OCI-LY1 (cell line): ENCODE measurements at regions not wholly inside any gene's neighbourhood (a gene's known extent, or its start where the extent isn't known, plus 50 kb on each side); places are given as distances from the start of the nearest gene placed in this dataset.

Experiments
- EZH2 ChIP-seq: fragments of 200-600 bp; sonication (generic), shearing (Covaris generic); IDR thresholded peaks from 2 replicates; pipeline ENCODE4 v1.8.0; 2017; ENCODE audit warnings: borderline replicate concordance, mixed run types, mild to moderate bottlenecking, antibody characterized with exemption, low read length, moderate library complexity, mixed read lengths
- TF ChIP-seq, protein P1 (sequence below): fragments of 200-600 bp; sonication (generic), shearing (Covaris generic); IDR thresholded peaks from 2 replicates; pipeline ENCODE4 v1.5.1; 2017; ENCODE audit warnings: mild to moderate bottlenecking, antibody characterized with exemption, low read length, moderate library complexity, mixed read lengths

GRCh38 chr5:4716781-4717180, 423.3 kb upstream of the ADAMTS16 start:
- TF ChIP-seq, protein P1, sequence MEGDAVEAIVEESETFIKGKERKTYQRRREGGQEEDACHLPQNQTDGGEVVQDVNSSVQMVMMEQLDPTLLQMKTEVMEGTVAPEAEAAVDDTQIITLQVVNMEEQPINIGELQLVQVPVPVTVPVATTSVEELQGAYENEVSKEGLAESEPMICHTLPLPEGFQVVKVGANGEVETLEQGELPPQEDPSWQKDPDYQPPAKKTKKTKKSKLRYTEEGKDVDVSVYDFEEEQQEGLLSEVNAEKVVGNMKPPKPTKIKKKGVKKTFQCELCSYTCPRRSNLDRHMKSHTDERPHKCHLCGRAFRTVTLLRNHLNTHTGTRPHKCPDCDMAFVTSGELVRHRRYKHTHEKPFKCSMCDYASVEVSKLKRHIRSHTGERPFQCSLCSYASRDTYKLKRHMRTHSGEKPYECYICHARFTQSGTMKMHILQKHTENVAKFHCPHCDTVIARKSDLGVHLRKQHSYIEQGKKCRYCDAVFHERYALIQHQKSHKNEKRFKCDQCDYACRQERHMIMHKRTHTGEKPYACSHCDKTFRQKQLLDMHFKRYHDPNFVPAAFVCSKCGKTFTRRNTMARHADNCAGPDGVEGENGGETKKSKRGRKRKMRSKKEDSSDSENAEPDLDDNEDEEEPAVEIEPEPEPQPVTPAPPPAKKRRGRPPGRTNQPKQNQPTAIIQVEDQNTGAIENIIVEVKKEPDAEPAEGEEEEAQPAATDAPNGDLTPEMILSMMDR = no peak
- no peak for TF ChIP-seq EZH2
